H4 (cell line): ENCODE measurements at regions not wholly inside any gene's neighbourhood (a gene's known extent, or its start where the extent isn't known, plus 50 kb on each side); places are given as distances from the start of the nearest gene placed in this dataset.

Experiments
- DNase-seq: peaks from one replicate; pipeline ENCODE4 v3.0.0-alpha.2; 2015; ENCODE audit warnings: low spot score

DNA sequence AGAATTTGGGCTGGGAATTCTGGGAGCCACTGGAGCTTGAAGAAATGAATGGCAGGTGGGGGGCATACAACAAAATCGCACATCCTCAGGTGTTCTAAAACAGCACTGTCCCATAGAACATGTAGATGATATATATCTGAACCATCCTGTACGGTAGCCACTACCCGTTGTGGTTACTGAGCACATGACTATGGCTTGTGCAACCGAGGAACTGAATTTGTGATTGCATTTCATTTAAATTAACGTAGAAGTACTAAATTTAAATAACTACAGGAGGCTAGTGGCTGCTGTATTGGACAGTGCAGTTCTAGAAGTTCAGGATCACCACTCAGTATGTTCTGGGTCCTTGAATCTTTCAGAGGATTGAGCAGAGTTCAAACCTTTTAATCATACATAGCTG, 172.4 kb downstream of the PHETA1 start:
- no peak for DNase-seq

GRCh38 chr12:111195316-111195715, 173.6 kb downstream of the PHETA1 start:
- no peak for DNase-seq

GRCh38 chr12:111194703-111195051, 174.2 kb downstream of the PHETA1 start:
- no peak for DNase-seq

DNA sequence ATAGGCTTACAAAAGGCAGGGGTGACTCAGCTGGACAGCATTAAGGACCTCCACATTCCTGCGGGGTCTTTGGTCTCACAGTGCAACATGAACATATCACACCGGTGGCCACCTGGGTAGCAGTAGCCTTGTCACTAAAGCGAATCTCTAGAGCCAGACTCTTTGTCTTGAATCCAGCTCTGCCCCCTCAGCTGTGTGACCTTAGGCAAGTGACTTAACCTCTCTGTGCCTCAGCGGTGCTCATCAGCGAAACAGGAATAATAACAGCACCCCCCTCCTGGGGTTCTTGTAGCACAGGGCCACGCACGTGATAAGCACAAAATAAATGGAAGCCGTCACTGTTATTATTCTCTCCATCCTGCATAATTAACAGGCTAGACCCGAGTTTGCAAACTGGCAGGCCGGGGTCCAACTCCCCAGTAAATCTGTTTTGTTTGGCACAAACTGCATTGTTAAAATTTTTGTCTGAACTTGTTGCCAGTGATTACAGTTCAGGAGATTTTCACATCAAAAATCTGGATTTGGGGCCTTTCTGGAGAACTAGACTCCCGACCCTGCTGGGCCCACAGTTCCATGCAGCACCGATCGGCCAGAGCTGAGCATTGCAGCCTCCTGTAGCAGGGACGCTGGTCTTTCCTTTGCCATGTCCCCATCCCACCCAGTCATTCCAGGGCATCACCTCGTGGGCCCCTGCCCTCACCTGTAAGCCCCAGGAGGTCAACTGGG, 174.8 kb downstream of the PHETA1 start:
- no peak for DNase-seq

DNA sequence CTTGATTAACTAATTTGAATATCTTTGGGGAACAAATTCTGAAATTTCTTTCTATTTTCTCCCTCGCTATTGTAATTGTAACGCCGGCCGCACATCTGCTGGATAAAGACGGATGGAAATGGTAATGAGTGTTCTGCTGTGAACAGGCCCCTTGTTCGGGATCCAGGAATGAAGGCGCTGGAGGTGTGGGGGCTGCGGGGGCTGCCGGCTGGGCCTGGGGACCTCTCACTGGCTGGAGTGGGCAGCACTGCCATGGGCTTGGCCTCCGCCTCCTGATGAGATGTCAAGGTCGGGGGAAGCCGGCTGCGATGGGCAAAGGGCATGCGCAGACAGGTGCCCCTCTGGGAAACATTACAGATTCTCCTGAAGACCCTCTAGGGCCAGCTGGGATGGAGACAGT, 175.4 kb downstream of the PHETA1 start:
- DNase-seq = no peak

- DNase-seq = no peak
Measured at GRCh38 chr12:111193067-111193466, 175.8 kb downstream of the PHETA1 start.

GRCh38 chr12:111192647-111193046, 176.2 kb downstream of the PHETA1 start:
- no peak for DNase-seq

- no peak for DNase-seq
Measured at GRCh38 chr12:111190741-111191526, 178.0 kb downstream of the PHETA1 start.

DNA sequence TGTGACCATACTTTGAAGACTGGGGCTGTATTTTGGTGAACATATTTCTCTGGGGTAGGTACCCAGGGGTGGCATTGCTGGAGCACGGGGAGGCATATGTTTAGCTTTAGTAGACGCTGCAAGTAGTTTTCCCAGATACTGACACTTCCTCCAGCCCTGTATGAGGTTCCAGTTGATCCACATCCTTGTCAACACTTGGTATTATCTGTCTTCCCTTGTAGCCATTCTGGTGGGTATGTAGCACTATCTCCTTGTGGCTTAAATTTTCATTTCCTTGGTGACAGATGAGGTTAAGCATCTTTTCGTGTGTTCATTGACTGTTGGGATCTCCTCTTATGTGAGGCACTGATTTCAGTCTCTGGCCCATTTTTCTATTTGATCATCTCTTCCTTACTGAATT, 179.1 kb downstream of the PHETA1 start:
- DNase-seq = no peak

- no peak for DNase-seq
Measured at GRCh38 chr12:111188436-111188835, 180.5 kb downstream of the PHETA1 start.

- DNase-seq = no peak
Measured at GRCh38 chr12:111186347-111186746, 182.5 kb downstream of the PHETA1 start.

DNA sequence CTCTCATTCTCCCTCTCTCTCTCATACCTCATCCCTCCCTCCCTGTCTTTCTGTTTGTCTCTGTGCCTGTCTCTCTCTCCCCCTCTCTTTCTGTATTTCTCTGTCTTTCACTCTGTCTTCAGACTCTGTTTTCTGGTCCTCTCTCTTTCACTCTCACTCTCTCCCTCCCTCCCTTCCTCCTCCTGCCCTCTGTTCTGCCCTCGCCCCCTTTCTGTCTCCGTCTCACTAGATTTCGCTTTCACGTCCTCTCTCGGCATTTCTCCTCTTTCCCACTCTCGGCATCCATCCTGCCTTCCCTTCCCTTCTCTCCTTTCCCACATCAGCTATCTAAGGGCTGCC, 183.0 kb downstream of the PHETA1 start:
- DNase-seq = no peak

- no peak for DNase-seq
Measured at GRCh38 chr12:111185206-111185888, 183.5 kb downstream of the PHETA1 start.

GRCh38 chr12:111184161-111184560, 184.7 kb downstream of the PHETA1 start:
- DNase-seq = no peak

DNA sequence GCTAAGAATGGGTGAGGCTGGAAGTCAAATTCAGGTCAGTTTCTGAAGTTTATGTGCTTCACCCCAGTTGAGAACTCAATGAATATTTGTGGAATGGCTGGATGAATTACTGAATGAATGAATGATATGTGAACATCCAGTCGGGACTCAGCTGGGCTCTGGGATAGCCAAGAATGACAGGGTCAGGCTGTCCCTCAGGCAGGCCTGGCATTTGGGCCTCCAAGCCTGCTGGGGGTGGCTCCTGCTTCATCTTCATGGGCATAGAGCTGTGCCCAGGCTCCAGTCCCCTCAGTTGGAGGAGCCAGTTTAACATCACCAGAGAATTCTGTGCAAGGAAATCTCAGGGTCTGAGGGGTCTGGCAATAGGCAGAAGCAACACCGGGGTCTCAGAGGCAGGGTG, 185.8 kb downstream of the PHETA1 start:
- DNase-seq = no peak

DNA sequence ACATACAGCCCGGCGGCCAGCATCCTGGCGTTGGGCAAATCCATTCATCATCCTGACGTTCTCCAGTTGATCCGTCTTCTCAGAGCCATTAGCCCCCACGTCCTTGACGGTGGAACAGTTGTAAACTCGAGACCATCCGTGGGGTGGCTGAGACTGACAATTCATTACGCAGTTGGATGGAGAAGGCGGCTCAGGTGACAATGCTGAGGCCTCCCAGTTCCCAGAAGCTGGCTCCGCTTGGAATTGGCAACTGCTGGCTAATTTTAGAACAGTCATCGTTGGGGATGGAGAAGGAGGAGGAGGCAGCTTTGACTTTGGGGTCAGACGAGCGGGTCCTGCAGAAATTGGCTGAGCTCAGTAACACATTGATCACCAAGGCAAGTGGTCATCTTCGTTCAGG, 186.5 kb downstream of the PHETA1 start:
- no peak for DNase-seq

DNA sequence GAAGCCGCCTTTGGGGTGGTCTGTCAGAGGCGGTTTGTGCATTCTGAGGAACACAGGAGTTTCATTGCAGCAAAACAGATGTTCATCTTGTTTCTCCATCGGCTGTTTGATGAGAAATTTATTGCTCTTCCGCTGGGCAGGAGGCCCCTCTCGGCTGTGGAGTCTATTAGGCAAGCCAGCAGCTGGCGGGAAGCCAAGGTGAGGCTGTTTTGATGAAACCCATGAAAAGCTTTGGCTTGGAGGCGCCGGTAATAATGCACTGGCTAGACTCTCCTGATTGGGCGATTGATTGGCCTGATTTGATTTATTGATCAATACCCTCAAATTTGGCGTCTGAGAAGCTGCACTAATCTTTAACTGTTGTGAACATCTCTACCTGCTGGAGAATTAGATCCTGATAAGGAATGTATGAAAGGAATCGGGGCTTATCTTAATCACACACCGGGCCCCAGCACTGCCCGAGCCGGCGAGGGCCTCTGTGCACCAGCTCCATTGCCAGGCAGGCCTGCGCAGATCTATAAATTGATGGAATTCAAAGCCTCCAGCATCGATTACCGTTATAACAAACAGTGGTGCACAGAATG, 187.7 kb downstream of the PHETA1 start:
- no peak for DNase-seq

DNA sequence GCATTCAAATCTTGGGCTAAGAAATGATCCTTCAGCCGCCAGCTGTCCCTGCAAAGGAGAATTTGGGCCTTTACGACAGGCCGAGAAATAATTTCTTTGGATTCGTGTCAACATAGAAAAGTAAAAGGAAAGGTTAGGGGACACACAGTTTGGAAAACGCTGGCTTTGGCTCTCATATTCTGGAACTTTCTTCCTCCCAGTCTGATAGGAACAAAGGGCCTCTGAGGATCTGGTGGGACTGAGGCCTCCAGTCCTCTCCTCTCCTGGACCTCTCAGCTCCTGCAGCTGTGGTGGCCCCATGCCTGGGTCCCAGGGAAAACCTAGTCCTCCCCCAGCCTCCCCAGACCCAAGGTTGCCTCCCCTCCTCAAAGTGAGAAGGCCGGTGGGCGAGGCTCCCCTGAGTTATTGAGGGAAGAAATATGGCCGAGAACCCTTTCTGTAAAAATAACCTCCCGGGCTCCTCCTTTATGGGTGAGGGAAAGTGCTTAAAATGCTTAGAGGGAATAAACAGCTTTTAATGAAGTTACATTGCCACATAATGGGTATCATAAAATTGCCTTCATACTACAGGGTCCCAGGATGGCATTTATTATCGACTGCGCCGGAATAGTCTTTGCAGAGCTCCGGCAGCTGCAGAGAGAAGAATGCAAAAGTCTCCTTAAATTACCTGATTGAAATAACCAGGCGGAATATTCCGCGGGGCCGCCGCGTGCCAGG, 188.3 kb downstream of the PHETA1 start:
- DNase-seq = no peak

DNA sequence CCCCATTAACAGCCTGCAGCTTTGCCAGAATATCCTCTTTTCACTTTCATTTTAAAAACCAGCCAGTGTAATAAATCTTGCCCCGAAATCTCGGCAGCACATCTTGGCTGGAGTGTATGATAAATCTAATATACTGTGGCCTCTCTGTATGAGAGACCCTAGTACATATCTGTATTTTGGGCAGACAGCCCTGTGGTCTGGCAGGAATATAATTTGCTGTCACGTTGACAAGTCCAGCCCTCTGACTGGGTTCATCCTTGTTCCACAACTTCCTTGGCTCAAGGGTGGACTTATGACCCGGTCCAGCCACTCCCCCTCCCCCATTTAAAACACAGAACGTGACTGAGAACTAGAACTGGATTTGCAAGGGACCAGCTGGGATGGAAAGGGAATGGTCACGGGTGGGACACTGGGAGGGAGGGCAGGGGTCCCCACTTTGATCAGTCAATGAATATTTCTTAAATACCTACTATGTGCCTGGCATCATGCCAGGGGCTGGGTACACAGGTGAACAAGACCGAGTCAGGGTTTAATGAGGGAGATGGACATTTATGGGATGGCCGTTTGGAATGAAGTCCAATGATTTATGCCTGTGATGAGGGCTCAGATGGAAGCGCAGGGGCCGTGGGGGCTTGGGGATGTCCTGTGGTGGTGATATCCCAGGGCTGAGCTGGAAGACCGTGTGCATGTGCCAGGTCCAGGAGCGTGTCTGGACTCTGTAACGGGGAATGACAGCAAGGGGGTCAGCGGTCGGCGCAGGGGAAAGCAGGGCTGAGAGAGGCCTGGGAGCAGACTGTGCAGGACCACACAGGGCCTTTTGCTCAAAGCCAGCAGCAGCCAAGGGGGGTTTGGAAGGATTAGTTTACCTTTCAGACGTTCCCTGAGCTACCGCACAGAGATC, 190.5 kb downstream of the PHETA1 start:
- no peak for DNase-seq

DNA sequence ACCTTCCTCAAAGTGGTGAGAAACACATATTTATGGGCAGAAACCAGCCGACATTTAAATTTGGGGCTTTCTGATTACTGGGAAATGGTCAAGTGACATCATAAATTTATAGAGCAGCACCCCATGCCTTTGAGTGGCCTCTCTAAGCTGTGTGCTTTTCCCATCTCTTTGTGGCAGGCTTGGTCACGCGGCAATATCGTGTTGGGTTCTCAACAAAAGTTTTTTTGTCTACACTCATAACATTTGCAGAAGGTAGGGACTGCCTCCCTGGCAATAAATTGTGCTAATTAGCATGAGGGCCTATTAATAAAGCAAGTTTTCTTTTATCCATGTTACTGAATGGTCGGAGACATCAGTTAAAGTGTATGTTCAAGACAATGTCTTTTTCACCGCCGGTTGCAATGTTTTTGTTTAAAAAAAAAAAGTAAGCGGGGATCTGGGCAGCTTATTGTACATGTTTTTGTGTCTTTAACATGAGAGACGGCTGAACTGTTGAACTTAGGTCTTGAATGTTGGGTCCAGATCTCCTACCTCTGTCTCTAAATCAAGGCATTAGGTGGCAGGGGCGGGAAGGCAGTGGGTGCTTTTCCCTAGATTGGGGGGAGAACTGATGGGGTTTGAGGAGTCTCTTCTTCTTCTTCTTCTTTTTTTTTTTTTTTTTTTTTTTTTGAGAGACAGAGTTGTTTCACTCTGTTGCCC, 193.3 kb downstream of the PHETA1 start:
- DNase-seq = no peak
